HG03432 (cell line): ENCODE measurements at regions not wholly inside any gene's neighbourhood (a gene's known extent, or its start where the extent isn't known, plus 50 kb on each side); places are given as distances from the start of the nearest gene placed in this dataset.
A peak's percentile ranks its signal among the peaks of the same experiment; 100 is the strongest.
"Not testable (repeated sequence)": the region's sequence is repeated elsewhere in the genome, so short reads cannot be mapped to it uniquely, and the experiment has no call there.

Source experiments
- ATAC-seq: cut with Tn5 transposase; IDR thresholded peaks from one replicate; pipeline ENCODE4 v1.9.1; 2021; ENCODE audit warnings: mild to moderate bottlenecking, moderate library complexity; ENCODE audit not compliant: unreplicated experiment

DNA sequence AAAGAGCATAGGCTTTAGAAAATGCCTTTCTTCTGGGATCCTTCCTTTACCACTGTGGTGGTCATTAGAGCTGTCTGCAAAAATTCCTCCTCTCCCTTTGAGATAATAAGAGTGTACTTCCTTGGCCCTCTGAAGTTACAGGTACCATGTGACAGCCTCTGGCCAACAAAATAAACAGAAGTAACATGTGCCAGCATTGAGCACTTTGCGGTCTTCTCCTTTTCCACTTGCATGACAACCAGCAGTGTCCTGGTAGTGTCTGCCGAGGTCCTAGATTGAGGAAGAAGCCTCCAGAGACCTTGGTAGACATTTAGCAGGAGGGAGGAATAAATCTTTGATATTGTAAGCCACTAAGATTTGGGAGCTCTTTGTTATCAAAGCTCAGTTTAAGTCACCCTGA lies 87.5 kb upstream of the ARID1B start:
- no peak for ATAC-seq

- ATAC-seq: no peak
These were observed 88.6 kb upstream of the ARID1B start for GRCh38 chr6:156688620-156688971.

GRCh38 chr6:156687789-156688619 lies 89.2 kb upstream of the ARID1B start:
- no peak for ATAC-seq

DNA sequence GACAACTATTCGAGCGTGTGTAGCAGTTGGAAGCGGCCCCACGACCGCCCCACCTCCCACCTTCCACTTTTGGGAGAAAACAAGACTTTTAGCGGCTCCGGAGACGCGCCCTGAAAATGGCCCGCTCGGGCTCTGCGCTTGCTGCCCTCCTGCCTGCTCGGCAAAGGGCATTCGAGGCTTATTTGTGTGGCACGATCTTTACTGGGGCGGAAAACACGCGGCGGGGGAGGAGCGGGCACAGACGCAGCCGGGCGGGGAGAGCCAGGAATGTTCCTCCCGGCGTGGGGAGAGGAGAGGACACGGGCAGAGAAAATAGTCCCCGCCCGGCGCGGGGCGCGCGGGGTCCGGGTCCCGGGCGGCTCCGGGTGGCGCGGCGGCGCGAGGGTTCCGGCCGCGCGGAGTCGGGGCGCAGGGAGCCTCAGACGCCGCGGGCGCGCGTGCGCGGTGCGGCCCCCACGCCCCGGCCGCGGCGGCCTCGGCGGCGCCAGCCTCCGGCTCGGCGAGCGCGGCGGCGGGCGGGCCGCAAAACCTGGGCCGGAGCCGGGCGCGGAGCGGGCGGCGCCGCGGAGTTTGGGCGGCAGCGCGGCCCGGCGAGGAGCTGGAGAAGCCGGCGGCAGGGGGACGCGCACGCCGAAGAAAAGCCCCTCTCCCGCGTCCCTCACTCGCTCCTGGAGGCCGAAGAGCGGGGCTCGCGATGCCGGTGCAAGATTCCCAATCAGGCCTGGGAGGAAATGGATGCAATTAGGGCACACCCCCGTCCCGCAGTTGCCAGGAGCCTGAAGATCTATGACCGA lies 90.0 kb upstream of the ARID1B start:
- ATAC-seq: peak; percentile 78

DNA sequence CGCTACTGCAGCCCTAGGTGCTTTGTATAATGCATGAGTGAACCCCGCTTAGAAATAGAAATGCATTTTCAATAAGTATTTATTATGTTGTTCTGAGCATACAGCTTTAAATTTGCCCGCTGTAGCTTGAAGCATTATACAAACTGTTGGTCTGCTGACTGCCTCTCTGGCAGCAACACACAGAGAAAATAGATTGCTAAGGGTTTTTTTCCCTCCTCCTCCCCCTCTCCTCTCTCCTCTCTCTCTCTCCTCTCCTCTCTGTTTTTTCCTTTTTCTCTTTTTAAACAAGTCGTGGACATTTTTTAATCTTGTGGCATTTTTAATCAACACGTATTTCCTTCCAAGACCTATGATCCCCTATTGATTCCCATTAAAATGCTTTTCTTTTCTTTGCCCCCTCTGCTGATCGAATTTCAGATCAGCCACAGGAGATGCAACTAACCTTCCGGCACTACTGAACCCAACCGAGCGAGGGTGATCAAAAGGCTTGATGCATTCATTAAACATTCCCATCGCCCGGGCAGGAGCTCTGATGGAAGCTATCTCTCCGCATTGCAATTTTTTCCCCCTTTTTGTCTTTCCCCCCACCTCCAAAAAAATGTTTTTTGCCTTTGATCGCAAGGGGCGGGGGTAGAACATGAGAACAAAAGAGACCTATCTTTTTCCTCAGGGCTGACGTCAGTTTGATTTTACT lies 90.7 kb upstream of the ARID1B start:
- ATAC-seq: peak; percentile 11

GRCh38 chr6:156685823-156686222 lies 91.4 kb upstream of the ARID1B start:
- no peak for ATAC-seq

GRCh38 chr6:156683821-156684220 lies 93.4 kb upstream of the ARID1B start:
- no peak for ATAC-seq

GRCh38 chr6:156676721-156677120 lies 100.5 kb upstream of the ARID1B start:
- no peak for ATAC-seq

GRCh38 chr6:156674197-156674596 lies 103.0 kb upstream of the ARID1B start:
- ATAC-seq: no peak

- not testable (repeated sequence) for ATAC-seq
These were observed 107.1 kb upstream of the ARID1B start for GRCh38 chr6:156670097-156670496.

- no peak for ATAC-seq
These were observed 115.1 kb upstream of the ARID1B start for GRCh38 chr6:156662025-156662445.

DNA sequence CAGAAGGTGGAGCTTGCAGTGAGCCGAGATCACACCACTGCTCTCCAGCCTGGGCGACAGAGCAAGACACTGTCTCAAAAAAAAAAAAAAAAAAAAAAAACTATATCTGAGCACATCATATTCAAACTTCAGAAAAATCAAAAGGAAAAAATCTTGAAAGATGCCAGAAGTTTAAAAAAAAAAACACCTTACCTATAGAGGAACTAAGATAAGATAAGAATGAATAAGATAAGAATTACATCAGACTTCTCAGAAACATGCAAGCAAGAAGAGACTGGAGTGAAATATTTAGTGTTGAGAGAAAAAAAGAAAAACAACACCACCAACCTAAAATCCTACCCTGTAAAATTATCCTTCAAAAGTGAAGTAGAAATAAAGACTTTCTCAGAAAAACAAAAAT lies 116.8 kb upstream of the ARID1B start:
- no peak for ATAC-seq

- ATAC-seq: no peak
These were observed 117.4 kb upstream of the ARID1B start for GRCh38 chr6:156659822-156660198.

DNA sequence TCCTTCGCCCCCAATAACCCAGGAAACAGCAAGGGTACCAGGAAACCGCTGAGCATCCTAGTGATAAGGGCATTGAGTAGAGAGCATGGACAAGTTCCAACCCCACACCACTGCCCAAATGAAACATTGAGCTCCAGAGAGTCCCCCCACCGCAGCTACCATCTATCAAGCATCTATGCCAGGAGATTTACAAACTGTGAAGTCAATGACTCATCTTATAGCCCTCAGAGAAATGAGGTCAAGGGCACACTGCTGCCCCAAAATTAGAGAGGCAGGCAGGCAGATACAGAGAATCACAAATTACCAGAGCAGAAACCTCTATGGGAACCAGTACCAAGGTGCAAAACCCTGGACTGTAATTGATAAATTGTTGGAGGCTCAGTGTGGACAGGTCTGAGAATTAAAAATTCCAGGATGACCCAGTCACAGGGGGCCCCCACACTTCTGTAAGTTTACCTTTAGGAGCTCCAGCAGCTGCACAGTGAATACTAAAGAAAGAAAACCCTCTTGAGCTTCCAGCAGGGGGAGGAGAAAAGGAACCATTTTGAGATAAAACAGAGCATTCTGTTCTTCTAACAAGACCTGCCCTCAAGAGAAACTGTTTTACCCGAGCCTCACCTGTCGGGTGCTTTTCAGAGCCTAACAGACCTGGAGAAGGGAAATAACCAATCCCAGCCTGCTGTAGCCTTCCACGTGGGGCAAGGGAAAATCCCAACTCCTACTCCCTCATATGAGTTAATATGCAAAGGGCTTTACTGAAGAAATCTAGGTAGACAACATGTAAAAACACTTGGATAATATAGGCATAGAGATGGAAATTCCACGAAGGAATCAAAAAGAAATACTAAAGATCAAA lies 118.0 kb upstream of the ARID1B start:
- no peak for ATAC-seq

GRCh38 chr6:156658186-156658965 lies 118.8 kb upstream of the ARID1B start:
- ATAC-seq: no peak

DNA sequence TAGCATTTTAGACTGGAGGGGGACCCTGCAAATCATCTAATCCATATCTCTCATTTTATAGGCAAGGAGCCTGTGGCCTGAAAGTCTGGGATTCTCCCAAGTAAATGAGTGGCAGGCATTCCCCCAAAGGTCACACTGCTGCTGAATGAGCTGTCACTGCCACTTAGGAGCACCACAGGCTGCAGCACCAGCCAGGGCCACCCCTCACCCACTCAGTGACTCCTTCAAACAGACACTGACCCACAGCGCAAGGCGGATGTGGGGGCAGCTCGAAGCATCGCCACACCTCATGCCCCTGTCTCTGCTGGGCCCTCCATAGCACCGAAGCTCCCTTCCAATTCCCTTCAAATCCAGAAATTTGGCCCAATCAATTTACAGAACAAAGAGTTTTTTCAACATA lies 119.9 kb upstream of the ARID1B start:
- ATAC-seq: no peak

DNA sequence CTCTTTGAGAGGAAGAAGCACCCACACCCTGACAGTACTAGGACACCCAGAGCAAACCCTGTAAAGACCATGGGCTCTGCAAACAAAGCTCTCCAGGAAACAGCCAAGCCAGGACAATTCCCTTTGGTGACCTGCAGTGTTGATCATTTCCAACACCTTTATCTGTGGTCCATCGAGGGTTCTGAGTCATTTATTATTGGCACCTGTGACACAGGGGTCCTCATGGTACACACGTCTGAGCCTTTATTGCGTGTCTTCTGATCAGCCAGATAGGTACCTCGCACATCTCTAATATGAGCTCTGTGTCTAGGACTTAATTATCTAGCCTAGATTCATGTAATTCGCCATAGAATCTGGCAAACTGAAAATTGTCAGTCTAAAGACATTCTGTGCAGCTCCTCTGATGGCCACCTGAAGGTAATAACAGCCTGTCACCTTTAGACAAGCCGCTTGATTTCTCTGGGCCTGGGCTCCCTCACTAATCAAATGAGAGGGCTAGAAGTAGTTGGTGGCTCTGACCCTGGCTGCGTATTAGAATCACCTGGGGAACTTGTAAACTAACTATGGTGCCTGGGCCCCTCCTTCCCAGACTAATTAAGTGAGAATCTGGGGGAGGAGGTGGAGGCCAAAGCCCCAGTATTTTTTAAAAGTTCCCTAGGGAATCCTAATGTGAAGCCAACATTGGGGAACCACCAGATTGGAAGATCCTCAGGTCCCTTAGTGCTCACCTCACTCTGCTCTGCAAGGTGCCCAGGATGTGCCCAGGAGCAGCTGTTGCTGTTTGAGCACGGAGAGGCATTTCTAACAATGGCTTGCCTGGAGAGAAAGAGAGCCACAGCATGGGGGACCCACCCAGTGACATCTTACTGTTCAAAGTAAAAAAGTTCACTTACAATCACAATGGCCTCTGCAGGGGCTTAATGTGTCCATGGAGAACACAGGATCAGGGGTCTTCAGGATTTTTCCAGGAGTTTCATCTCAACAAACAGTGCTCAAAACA lies 122.0 kb upstream of the ARID1B start:
- ATAC-seq: no peak

GRCh38 chr6:156652231-156652750 lies 124.9 kb upstream of the ARID1B start:
- no peak for ATAC-seq

DNA sequence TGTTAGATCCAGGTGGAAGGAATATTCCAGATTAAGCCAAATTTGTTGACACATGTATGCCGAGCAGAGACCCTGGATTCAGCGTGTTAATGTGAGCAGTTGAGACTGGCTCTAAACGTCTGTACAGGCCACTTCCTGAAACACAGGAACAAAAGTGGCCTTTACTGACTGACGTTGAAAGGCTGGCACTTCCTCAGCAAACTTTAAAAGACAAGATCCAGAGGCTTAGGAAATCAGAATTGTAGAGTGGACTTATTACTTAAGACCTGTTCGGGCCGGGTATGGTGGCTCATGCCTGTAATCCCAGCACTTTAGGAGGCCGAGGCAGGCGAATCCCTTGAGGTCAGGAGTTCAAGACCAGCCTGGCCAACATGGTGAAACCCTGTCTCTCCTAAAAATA lies 125.7 kb upstream of the ARID1B start:
- no peak for ATAC-seq
